Adrenal gland (tissue), 5 donors: ENCODE measurements at regions not wholly inside any gene's neighbourhood (a gene's known extent, or its start where the extent isn't known, plus 50 kb on each side); places are given as distances from the start of the nearest gene placed in this dataset.

Source experiments
- CTCF ChIP-seq, 6 experiments: fragments of 450-650 bp in 4 of 6; fragments of 200-600 bp in 2 of 6; sonication (generic) in 1 of 6; IDR thresholded peaks; 1 replicate in 5 of 6; 2 replicates in 1 of 6; pipeline versions ENCODE4 v1.5.1 to v1.8.0; 2016 to 2021; ENCODE audit warnings: antibody characterized with exemption in 6 of 6, mild to moderate bottlenecking in 2 of 6, moderate library complexity in 1 of 6
- POLR2A ChIP-seq, 2 donors: fragments of 450-650 bp; IDR thresholded peaks; one replicate each; pipeline ENCODE4 v1.6.1; 2017; ENCODE audit warnings: antibody characterized with exemption in 2 of 2, mild to moderate bottlenecking in 2 of 2, moderate library complexity in 1 of 2
- donor health status: DM: no; HTN: no; CAD: no.

GRCh38 chr6:144384427-144384826 lies 99.3 kb downstream of the UTRN start:
- TF ChIP-seq CTCF (IDR thresholded peaks at IDR 0.05) (no peak), POLR2A (IDR thresholded peaks at IDR 0.05) (no peak)
